Hepatocyte (in vitro differentiated cells): ENCODE measurements at regions not wholly inside any gene's neighbourhood (a gene's known extent, or its start where the extent isn't known, plus 50 kb on each side); places are given as distances from the start of the nearest gene placed in this dataset.

Experiments used
- DNase-seq: peaks from one replicate; pipeline ENCODE4 v3.0.0-alpha.2; 2016; ENCODE audit warnings: low spot score
- H2AFZ ChIP-seq: fragments of 200-600 bp; sonication (generic); 2 replicates; pipeline ENCODE4 v1.6.0; 2016; ENCODE audit warnings: antibody characterized with exemption, mild to moderate bottlenecking
- H3K27ac ChIP-seq: fragments of 200-600 bp; sonication (generic); 2 replicates; pipeline ENCODE4 v1.5.1; 2016; ENCODE audit warnings: mild to moderate bottlenecking
- H3K27me3 ChIP-seq: fragments of 200-600 bp; sonication (generic); 2 replicates; pipeline ENCODE4 v1.6.1; 2016
- H3K36me3 ChIP-seq: fragments of 200-600 bp; sonication (generic); replicated peaks from 2 replicates; pipeline ENCODE4 v1.5.1; 2016; ENCODE audit warnings: low read depth; ENCODE audit not compliant: insufficient read depth
- H3K4me1 ChIP-seq: fragments of 200-600 bp; sonication (generic); 2 replicates; pipeline ENCODE4 v1.5.1; 2016; ENCODE audit warnings: mild to moderate bottlenecking, moderate library complexity; ENCODE audit not compliant: insufficient read depth
- H3K4me2 ChIP-seq: fragments of 200-600 bp; sonication (generic); 2 replicates; pipeline ENCODE4 v1.6.0; 2016
- H3K4me3 ChIP-seq: fragments of 200-600 bp; sonication (generic); 2 replicates; pipeline ENCODE4 v1.5.1; 2016; ENCODE audit warnings: mild to moderate bottlenecking
- H3K79me2 ChIP-seq: fragments of 200-600 bp; sonication (generic); 2 replicates; pipeline ENCODE4 v1.6.0; 2017; ENCODE audit warnings: mild to moderate bottlenecking
- H3K9me2 ChIP-seq: fragments of 200-600 bp; sonication (generic); replicated peaks from 2 replicates; pipeline ENCODE4 v1.6.0; 2017; ENCODE audit warnings: mild to moderate bottlenecking; ENCODE audit not compliant: insufficient read depth
- H3K9me3 ChIP-seq: fragments of 200-600 bp; sonication (generic); 2 replicates; pipeline ENCODE4 v1.5.1; 2016; ENCODE audit warnings: low read depth, mild to moderate bottlenecking
- H4K20me1 ChIP-seq: fragments of 200-600 bp; sonication (generic); 2 replicates; pipeline ENCODE4 v1.6.0; 2016; ENCODE audit warnings: mild to moderate bottlenecking; ENCODE audit not compliant: insufficient read depth, poor library complexity, severe bottlenecking
- CTCF ChIP-seq: fragments of 200-600 bp; sonication (generic); IDR thresholded peaks from 2 replicates; pipeline ENCODE4 v1.5.1; 2016; ENCODE audit warnings: antibody characterized with exemption, mild to moderate bottlenecking; ENCODE audit not compliant: poor library complexity
- EZH2 ChIP-seq: fragments of 200-600 bp; sonication (generic); IDR thresholded peaks from 2 replicates; pipeline ENCODE4 v1.6.1; 2016; ENCODE audit warnings: antibody characterized with exemption, mild to moderate bottlenecking, borderline replicate concordance
- EZH2phosphoT487 ChIP-seq: fragments of 200-600 bp; sonication (generic); IDR thresholded peaks from one replicate; pipeline ENCODE4 v1.6.1; 2018; ENCODE audit warnings: antibody characterized with exemption, mild to moderate bottlenecking, low read depth, moderate library complexity; ENCODE audit not compliant: unreplicated experiment, severe bottlenecking
- WGBS: methylation state at CpG from one replicate; pipeline ENCODE4 v1.1.6; 2016; ENCODE audit warnings: low lambda C conversion rate; ENCODE audit errors: missing lambda C conversion rate; 5-methylcytosine and 5-hydroxymethylcytosine counted together

GRCh38 chr1:29429656-29430055 is 193.3 kb downstream of the PTPRU start:
- Histone ChIP-seq H3K4me2 (no peak overlapping the region), H3K4me3 (no peak overlapping the region), H3K36me3 (no peaks in the 10 kb centered on the region), H4K20me1 (no peaks in the 10 kb centered on the region), H3K79me2 (no peaks in the 10 kb centered on the region), H3K27ac (no peak overlapping the region), H3K27me3 (no peaks in the 10 kb centered on the region), H3K4me1 (no peaks in the 10 kb centered on the region), H2AFZ (no peak overlapping the region), H3K9me3 (no peaks in the 10 kb centered on the region), H3K9me2 (no peaks in the 10 kb centered on the region)
- 87% methylated on average over 2 of the region's 2 CpGs for WGBS
- TF ChIP-seq CTCF, result no peak
- no peak for TF ChIP-seq EZH2
- no peak for TF ChIP-seq EZH2phosphoT487
- no peak for DNase-seq

- H3K9me2 ChIP-seq, result no peaks in the 10 kb centered on the region
- no peaks in the 10 kb centered on the region for H3K79me2 ChIP-seq
- TF ChIP-seq EZH2, result no peak
- TF ChIP-seq CTCF, result no peak
- TF ChIP-seq EZH2phosphoT487, result no peak
- H3K27ac ChIP-seq, result no peak overlapping the region
- DNase-seq, result no peak
- no peaks in the 10 kb centered on the region for H3K9me3 ChIP-seq
- H3K4me1 ChIP-seq, result no peaks in the 10 kb centered on the region
- H3K27me3 ChIP-seq, result no peaks in the 10 kb centered on the region
- H3K4me2 ChIP-seq, result no peak overlapping the region
- no peak overlapping the region for H2AFZ ChIP-seq
- no peaks in the 10 kb centered on the region for H4K20me1 ChIP-seq
- WGBS, result 72% methylated on average over 4 of the region's 4 CpGs
- no peaks in the 10 kb centered on the region for H3K36me3 ChIP-seq
- no peak overlapping the region for H3K4me3 ChIP-seq
These were observed 192.7 kb downstream of the PTPRU start for GRCh38 chr1:29428997-29429396.

- Histone ChIP-seq H3K4me3 (no peak overlapping the region), H3K9me2 (no peaks in the 10 kb centered on the region), H4K20me1 (no peaks in the 10 kb centered on the region), H3K4me2 (no peak overlapping the region), H3K9me3 (no peaks in the 10 kb centered on the region), H2AFZ (no peak overlapping the region), H3K27me3 (peaks cover 3% of the 10 kb centered on the region), H3K27ac (no peak overlapping the region), H3K4me1 (no peaks in the 10 kb centered on the region), H3K79me2 (no peaks in the 10 kb centered on the region), H3K36me3 (no peaks in the 10 kb centered on the region)
- 88% methylated on average over 4 of the region's 4 CpGs for WGBS
- TF ChIP-seq EZH2 (no peak), CTCF (no peak), EZH2phosphoT487 (no peak)
- no peak for DNase-seq
These were observed 191.9 kb downstream of the PTPRU start for GRCh38 chr1:29428280-29428615.

GRCh38 chr1:29427614-29428279 is 191.4 kb downstream of the PTPRU start:
- DNase-seq, result no peak
- WGBS, result 84% methylated on average over 3 of the region's 3 CpGs
- H3K4me2 ChIP-seq, result no peak overlapping the region

More at GRCh38 chr1:29427614-29428279, 191.4 kb downstream of the PTPRU start:
- H3K36me3 ChIP-seq, result no peaks in the 10 kb centered on the region
- H3K9me3 ChIP-seq, result no peaks in the 10 kb centered on the region
- no peaks in the 10 kb centered on the region for H3K4me1 ChIP-seq
- H3K4me3 ChIP-seq, result no peak overlapping the region
- H2AFZ ChIP-seq, result no peak overlapping the region
- H3K27ac ChIP-seq, result no peak overlapping the region
- H3K27me3 ChIP-seq, result peaks cover 4% of the 10 kb centered on the region
- H3K9me2 ChIP-seq, result no peaks in the 10 kb centered on the region
- no peaks in the 10 kb centered on the region for H4K20me1 ChIP-seq
- no peak for TF ChIP-seq EZH2
- no peak for TF ChIP-seq EZH2phosphoT487
- TF ChIP-seq CTCF, result no peak
- no peaks in the 10 kb centered on the region for H3K79me2 ChIP-seq
